ENCODE measurements at regions not wholly inside any gene's neighbourhood (a gene's known extent, or its start where the extent isn't known, plus 50 kb on each side); places are given as distances from the start of the nearest gene placed in this dataset.
"Not testable (repeated sequence)": the region's sequence is repeated elsewhere in the genome, so short reads cannot be mapped to it uniquely, and the experiment has no call there.

DNA sequence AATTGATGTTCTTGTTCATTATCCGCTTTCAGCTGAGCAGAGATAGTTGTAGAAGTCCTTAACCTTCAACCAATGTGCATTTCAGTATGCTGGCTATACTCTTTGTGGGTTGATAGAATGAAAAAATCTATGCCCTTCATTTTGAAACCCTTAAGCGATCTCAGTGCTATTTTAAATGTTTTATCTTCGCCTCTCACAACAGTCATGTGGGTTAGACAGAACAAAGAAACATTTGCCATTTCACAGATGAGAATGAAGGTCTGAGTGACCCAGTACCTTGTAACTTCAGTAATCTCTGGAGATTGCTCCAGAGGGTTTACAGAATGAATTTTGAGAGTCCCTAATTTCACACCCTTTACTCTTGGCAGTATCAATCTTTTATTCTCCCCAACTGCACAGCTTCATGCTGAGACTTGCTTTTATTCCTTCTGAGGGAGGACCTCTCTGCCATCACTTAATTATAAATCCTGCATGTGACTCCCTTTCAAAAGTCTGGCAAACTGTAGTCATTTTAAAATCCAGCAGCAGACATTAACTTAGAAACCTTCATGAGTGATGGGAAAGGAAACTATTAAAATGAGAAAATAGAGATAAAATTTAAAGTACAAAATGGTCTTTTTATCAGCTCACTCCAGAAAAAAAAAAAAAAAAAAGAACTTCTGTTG, 921.5 kb downstream of the RAB28 start:
- no peak for DNase-seq

DNA sequence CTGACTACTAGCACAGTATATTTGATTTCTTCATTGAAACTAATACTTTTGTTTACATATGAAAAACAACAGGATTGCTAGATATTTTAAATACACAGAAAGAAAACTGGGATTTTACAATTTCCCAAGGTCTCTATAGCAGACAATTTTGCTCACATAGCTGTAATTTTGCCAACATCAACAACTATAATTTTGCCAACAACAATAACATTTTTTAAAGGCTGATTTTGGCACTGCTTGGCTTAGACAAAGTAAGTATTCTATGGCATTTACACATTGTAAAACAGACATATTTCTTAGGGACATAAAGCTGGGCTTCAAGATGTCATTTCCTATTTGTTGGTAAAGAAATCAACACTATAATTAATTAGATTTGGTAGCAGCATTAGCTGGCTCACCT, 922.1 kb downstream of the RAB28 start:
- DNase-seq, result no peak

DNA sequence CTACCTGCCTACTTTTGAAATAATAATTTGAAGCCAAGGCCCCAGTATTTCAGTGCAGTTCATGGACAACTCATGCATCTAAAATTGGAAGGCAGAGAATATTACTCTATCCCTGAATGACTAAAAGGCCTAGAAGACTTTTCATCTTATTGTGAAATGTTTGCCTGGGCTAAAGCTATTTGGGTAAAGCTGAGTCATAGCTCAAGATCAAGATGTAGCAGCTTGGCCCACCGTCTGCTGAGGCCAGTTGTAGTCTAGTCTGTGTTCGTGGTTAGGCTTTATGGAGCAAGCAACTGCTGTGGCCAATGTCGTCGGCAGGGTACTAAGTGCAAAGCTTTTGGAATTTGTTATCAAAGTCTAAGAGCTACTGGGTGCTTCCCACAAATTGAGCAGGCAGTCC, 929.1 kb downstream of the RAB28 start:
- DNase-seq, result no peak

DNA sequence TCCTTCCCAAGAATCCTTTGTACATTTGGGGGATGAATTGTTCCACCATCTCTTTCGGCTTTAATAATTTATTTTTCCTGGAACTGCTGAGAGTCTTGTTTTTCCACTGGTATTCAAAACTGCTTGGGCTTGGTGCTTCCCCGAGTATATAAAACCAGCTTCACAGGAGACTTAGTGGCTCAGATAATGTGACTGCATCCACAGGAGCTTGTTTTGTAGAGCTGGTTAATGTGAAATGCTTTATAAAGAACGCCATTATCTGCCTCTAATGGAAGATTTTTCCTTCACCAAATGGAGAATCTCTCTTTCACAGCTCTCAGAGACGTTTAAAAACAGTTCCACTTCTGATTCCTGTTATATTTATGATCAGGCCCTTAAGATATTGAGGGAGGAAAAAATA, 935.5 kb downstream of the RAB28 start:
- no peak for DNase-seq

DNA sequence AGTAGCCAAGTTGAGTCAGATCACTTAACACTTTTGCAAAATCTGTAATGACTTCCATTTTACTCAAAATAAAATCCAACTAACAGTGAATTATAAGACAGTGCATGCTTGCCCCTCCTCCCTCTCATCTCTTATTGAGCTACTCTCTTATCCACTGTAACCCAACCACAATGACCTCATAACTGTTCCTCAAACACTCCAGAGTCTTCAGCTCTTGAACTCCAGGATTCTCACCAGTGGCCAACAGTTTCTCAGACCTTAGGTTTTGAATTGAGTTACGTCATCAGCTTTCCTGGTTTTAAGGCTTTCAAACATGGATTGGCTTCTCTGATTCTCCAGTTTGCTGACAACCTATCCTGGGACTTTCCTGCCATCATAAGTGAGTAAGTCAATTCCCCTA, 938.3 kb downstream of the RAB28 start:
- no peak for DNase-seq

DNA sequence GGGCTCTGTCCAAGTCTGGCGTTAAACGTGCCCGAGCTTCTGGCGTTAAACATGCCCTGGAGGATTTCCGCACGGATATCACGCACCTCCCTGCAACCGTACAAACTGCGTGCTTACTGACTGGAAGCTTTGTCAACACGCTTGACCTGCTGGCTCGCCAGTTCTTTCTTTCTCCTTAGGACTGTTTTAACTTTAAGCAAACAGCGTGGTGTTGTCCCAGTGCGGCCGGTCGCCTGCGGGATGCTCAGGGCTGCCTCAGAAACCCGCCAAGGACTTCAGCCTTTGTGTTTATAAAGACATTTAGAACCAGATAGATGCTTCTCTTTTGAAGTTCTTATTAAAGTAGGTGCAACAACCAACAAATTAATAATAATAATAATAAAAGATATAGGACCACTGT, 946.0 kb downstream of the RAB28 start:
- DNase-seq, result no peak

DNA sequence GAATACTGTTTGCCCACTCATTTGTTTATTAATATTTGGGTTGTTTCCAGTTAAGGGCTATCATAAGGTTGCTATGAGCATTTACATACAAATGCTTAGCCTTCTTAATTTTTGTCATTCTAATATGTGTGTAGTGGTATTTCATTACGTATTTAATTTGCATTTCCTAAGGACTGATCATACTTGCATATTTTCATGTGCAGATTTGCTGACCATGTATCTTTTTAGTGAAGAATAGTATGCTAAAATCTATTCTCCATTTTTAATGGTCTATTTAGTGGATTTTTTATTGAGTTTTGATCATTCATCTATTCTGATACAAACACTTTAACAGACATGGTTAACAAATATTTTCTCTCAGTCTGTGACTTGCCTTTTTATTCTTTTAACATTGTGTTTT, 949.5 kb downstream of the RAB28 start:
- DNase-seq, result no peak

DNA sequence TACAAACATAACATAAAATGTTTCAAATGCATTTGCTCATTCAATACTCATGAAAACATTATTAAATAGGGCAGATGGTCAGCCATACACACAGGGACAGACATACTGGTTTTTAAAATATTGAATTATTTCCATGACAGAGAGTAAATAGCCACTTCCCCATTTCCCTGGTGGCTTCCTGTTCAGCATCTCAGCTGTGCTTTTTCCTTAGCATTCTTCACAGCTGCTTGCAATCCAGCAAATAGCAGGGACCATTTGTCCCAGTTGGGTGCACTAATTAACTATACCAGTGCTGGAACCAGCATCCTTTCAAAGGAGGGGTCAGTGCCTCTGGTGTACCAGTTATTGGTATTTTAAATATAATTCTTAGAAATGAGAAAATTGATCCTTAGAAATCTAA, 964.7 kb downstream of the RAB28 start:
- DNase-seq, result no peak

DNA sequence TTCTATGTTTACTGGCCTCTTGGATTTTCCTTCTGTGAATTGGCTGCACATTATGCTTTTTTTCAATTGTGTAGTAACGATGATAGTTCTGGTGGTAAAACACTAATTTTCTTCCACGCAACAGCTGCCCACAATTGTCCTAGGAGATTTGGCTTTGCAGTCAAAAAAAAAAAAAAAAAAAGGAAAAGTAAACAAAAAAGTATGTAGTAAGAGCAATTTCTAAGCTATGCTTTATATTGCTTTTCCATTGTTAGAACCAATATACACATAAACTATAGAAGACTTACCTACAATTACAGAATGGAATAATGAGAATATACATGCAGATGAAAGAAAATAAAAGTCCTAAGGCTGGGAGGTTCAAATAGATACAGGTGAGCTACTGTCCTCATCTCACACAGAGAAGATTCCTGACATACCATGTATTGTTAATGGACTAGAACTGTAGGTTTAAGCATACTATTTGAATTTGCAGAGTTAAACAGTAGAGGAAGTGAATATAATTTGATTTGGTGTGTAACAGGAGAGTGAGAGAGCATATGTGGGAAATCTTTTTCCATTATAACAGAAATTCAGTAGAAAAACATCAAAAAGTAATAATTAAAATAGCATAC, 976.2 kb downstream of the RAB28 start:
- no peak for DNase-seq

DNA sequence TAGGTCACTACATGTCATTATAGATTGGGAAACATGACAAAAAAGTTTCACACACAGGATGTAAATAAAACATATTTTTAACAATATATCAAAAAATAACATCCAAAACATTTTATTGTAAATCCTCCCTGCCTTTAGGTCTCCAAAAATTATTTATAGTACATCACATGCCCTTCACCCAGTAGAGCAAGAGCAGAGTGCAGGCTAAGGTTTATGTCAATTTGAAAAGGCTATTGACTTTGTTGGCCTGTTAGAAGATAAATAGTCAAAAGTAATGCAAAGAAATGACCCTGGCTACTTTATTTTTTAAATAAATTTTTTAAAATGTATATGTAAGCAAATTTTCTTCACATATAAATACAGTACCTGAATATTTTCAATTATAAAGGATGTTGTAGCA, 983.7 kb downstream of the RAB28 start:
- no peak for DNase-seq

DNA sequence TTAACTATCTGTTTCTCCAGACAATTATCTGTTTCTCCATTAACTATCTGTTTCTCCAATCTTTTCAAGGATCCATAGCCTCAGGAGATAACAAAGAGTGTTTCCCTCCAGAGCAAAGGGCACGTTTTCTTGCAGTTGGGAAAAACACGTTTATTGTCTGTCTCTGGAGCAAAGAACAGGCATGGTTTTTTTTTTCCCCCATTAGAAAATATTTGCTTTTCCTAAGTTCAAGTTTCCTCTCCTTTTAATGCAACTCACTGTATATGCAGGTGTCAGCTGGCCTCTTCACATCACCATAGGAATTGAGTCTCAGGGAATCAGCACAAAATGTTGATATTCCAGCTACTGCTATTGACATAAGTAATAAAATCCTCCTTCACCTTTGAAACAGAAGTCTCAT, 984.4 kb downstream of the RAB28 start:
- DNase-seq, result no peak

DNA sequence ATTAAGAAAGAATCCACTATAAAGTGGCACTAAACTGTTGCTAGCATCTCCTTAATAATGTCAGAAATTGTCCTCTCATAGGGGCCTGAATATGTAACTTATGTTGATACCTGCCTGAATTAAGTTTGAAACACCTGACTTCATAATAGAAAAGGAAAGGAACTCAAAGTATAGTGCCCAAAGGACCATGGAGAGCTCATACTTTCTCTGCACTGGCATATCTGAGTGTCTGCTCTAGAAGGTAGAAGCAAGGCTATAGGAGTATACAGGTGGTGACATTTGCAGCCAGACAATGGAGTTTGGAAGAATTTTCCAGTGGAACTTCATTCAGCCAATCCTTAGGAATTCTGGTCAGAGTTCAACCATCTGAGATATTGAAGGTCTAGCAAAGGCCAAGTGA, 988.9 kb downstream of the RAB28 start:
- no peak for DNase-seq

DNA sequence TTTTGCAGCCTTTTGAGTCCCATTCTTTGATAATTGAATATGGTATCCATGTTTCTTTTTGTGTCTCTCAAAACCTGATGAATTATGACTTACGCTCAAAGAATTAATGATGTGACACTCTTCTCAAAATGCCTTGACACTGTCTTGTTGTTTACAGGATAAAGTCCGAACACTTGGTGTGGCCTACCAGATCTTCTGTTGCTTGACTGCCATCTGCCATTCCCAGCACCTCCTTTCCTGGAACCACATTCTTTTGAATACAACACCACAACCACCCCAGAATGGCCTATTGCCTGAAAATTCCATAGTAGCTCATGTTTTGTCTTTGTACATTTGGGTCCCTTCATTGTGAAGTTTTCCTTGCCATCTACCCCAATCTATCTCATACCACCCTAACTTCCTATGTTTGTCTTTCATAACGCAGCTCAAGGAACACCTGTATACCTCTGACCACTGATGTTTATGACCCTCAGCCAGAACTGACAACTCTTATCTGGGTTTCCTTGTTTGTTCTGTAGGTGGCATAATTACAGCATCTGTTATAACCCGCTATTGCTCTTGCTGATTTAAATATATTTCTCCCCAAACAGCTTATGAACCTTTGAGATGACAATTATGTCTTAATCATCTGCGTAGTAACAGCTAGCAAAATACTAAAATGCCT, 991.3 kb downstream of the RAB28 start:
- DNase-seq, result no peak

DNA sequence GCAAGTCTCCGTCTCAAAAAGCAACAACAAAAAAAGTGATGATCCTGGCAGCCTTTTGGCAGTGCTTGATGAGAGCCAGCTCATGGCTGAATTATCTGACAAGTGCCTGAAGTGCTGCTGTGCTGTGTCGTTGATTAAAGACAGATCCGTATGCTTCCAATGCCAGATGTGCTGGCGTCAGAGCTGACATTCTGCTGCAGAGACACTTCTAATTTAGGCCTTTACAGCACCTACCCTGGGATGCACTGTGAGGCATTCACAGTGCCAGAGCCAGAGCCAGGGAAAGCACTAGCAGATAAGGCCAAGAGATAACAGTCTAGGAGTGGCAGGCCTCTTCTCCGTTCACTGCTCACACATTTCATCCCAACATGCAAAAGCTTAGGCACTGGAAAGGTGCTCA, 995.5 kb downstream of the RAB28 start:
- DNase-seq, result no peak

DNA sequence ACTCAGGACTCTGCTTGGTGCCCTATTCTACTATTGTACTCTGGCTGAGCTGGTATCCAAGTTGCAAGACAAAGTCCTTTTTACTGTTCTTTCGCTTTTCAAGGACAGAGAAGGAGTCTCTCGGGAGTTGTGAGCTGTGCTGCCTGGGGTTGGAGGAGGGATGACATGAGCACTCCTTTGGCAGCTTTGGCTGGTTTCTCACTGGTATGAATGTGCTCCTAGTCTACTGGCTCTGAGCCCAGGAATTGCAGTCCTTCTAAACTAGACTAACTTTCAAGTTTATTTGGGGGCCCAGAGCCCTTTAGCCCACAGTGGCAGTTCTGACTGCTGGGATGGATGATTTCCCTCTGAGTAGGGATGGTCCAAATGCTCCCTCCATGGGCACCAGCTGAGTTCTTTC, 997.1 kb downstream of the RAB28 start:
- no peak for DNase-seq

DNA sequence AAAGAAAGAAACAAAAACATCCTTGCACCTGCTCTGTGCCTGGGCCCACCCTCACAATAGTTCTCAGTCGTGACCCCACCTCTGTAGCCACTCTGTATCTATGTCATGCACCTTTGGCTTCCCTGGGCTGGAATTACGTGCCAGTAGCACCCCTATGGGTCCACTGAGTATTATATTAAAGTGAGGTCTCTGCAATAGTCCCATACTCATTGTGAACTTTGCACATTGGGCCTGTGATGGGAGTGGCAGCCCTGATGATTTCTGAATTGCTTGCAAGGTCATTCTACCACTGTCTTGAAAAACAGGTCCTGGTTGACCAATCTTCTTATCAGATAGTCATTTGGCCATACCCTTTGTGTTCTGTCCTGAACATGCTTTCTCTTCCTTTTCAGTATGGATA, 1012.1 kb downstream of the RAB28 start:
- DNase-seq, result no peak

DNA sequence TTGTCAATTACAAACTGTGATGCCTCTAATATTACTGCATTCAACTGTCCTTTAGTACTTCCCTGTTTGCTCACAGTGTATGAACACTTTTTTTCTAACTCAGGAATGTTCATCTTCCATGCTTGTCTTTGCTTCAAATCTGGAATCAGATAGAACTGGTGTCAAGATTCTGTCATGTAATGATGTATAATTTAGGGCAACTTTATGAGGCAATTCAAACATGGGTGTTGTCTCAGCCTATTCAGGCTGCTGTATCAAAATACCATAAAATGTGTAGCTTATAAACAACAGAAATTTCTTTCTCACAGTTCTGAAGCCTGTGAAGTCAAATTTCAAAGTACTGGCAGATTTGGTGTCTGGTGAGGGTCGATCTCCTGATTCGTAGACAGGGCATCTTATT, 1012.9 kb downstream of the RAB28 start:
- DNase-seq, result no peak

DNA sequence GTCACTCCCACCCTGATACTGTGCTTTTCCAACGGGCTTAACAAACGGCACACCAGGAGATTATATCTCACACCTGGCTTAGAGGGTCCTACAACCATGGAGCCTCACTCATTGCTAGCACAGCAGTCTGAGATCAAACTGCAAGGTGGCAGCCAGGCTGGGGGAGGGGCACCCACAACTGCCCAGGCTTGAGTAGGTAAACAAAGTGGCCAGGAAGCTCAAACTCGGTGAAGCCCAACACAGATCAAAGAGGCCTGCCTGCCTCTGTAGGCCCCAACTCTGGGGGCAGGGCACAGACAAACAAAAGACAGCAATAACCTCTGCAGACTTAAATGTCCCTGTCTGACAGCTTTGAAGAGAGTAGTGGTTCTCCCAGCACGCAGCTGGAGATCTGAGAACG, 1022.6 kb downstream of the RAB28 start:
- not testable (repeated sequence) for DNase-seq

DNA sequence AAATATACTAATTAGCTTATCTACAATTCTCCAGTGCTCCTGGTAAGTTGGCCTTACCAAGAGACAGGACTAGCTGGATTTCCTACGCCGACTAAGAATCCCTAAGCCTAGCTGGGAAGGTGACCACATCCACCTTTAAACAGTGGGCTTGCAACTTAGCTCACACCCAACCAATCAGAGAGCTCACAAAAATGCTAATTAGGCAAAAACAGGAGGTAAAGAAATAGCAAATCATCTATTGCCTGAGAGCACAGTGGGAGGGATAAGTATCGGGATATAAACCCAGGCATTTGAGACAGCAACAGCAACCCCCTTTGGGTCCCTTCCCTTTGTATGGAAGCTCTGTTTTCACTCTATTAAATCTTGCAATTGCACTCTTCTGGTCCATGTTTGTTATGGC, 1025.0 kb downstream of the RAB28 start:
- DNase-seq, result no peak

DNA sequence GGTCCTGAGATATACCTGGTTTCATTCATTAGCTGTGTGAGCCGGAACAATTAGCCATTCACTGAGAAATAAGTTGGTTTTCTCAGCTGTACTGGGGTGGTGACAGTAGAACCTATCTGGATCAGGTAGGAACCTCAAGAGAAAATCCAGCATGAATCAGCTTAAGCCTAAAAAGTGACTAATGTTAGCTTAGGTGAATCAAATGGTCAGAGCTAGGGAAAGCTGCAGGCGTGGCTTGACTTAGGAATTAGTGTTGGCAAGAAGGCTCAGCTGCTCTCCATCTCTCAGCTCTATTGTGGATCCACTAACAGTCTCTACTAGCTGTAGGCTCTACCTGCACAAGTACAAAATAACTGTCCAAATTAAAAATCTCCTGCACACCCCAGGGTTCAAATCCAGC, 1025.5 kb downstream of the RAB28 start:
- no peak for DNase-seq

DNA sequence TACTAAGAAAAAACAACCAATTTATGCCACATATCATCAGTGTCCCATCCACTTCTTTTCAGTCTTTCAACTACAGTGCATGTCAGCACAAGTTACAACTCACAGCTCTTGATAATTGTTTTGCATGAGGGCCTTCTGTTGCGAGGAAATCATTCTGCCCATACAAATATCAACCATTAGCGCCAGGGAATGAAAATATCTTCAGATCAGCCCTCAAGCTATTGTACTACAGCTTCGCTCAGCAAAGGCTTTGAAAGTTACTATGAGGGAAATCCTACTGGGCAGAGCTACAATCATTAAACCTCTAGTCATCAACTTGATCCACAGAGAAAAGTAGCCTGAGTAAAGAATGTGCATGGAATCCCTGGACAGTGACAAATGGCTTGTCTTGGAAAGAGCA, 1023.6 kb upstream of the HS3ST1 start:
- DNase-seq, result no peak

DNA sequence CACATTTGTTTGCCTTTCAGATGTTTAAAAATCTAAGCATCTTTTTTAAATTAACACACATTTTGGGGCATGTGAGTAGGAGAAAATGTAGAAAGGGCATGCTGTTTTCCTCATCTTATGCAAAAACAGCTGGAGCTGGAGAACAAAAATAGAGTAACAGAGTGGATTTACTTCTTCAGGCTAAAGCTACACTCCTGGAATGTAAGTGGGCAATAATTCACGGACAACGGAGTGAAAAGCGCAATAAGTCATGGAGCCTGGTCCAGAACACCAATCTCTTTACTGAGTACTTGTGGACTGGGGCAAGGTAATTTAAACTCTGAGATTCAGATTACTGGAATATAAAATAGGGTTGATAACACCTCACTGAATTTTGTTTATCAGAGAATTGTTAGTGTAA, 1018.8 kb upstream of the HS3ST1 start:
- no peak for DNase-seq

DNA sequence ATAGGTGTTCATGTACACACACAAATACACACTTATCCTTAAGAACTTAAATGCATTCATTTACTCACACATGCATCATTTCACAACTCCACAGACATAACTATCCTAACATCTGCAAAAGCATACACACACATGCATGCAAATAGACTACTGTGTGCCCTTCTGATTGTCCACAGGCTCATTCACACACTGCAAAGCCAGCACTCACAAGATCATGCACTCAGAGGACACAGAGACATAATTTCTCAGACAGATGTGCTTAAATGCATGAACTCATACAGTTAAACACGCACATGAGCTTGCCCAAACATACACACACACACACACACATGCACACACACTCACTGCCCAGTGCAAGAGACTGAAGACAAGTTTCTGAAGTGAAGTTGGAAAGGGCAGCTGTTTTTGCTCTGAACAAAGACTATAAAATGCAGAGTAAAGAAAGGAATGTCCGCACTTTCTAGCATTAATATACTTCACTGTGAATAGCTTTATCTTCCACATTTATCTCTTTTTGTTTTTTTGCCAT, 1018.0 kb upstream of the HS3ST1 start:
- DNase-seq, result peak; percentile 19

DNA sequence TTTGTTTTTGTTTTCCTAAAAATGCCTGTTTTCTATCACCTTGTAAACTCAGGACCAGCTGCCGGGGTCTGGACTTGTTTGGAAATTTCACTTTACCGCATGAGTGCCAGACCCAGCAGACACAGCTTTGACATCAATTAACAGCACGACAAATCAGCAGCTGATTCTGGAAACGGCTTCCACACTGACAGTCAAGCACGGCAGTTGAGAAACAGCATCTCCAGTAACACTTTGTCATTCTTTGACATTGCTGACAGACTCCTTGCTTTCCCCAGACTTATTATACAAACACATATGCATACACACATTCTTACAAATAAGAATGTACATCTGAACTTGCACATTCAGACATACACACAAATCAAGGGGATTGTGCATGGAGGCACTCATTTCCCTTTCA, 1017.6 kb upstream of the HS3ST1 start:
- no peak for DNase-seq

Data from femur (tissue), 1 donor.